Right lobe of liver (tissue), 4 donors: ENCODE measurements at regions not wholly inside any gene's neighbourhood (a gene's known extent, or its start where the extent isn't known, plus 50 kb on each side); places are given as distances from the start of the nearest gene placed in this dataset.

Experiments used
- POLR2A ChIP-seq: fragments of 450-650 bp; IDR thresholded peaks from one replicate; pipeline ENCODE4 v1.6.1; 2017; ENCODE audit warnings: antibody characterized with exemption, mild to moderate bottlenecking
- TF ChIP-seq, protein P1 (sequence below), 4 donors: fragments of 200-600 bp in 3 of 4; fragments of 450-650 bp in 1 of 4; IDR thresholded peaks; one replicate each; pipeline versions ENCODE4 v1.5.1 to v1.8.0; 2016 to 2022; ENCODE audit warnings: antibody characterized with exemption in 4 of 4, mild to moderate bottlenecking in 2 of 4
- donor health status: DM: no; HTN: no; CAD: no.
- donor health status: DM: no; HTN: no; CAD: no.
- donor health status: DM: no; HTN: yes; CAD: no.

DNA sequence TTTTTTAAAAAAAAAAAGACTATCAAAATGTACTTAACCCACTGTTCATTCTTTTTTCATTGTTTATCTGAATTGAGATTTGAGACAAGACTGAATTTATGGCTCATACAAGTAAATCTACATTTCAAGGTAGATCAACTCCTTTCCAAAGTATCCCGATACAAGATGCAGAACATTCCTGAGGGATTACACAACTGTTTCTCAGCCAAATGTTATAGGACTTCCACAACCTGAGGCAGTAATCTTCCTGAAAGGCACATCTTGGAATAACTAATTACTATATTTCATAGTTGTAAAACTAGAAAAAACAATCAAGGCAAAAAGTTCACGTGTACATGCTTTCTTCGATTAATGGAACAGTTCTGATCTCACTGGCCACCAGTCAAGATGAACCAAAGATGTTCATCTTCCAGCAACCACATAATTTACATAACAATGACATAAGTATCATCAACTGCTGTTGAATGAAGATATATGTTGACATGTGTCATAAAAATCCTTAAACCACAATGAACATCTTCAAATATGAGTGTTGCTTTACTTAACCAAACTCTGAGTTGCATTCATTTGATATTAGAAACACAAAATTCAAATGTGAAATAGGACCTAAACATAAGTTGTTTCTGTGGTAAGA lies 225.2 kb upstream of the DKK2 start:
- TF ChIP-seq, protein P1, sequence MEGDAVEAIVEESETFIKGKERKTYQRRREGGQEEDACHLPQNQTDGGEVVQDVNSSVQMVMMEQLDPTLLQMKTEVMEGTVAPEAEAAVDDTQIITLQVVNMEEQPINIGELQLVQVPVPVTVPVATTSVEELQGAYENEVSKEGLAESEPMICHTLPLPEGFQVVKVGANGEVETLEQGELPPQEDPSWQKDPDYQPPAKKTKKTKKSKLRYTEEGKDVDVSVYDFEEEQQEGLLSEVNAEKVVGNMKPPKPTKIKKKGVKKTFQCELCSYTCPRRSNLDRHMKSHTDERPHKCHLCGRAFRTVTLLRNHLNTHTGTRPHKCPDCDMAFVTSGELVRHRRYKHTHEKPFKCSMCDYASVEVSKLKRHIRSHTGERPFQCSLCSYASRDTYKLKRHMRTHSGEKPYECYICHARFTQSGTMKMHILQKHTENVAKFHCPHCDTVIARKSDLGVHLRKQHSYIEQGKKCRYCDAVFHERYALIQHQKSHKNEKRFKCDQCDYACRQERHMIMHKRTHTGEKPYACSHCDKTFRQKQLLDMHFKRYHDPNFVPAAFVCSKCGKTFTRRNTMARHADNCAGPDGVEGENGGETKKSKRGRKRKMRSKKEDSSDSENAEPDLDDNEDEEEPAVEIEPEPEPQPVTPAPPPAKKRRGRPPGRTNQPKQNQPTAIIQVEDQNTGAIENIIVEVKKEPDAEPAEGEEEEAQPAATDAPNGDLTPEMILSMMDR (IDR thresholded peaks at IDR 0.05) = no peak
- TF ChIP-seq POLR2A = no peak
